Panc1 (cell line): ENCODE measurements at regions not wholly inside any gene's neighbourhood (a gene's known extent, or its start where the extent isn't known, plus 50 kb on each side); places are given as distances from the start of the nearest gene placed in this dataset.

Source experiments
- ATAC-seq: fragments of 200-7000 bp; cut with Tn5 transposase; 2 replicates; pipeline ENCODE4 v1.9.1; 2020; ENCODE audit warnings: mild to moderate bottlenecking, moderate library complexity
- BruUV-seq: library from RNA; stranded (reverse); fragments of 400-500 nt; replicated peaks from 2 replicates; lab custom pipeline; 2021; lab: Mats Ljungman, UMichigan
- CTCF ChIA-PET: fragments of 300-600 bp; sonication (Branson Sonifier 250); formaldehyde crosslinking; loops from one replicate; lab custom pipeline; 2022; ENCODE audit warnings: antibody characterized with exemption; lab: Charles Lee
- POLR2A ChIA-PET: fragments of 300-600 bp; sonication (Branson Sonifier 250); formaldehyde crosslinking; loops from one replicate; lab custom pipeline; 2022; ENCODE audit warnings: antibody characterized with exemption; lab: Charles Lee
- DNase-seq: peaks from one replicate; pipeline ENCODE4 v3.0.0-alpha.2; 2010; ENCODE audit warnings: low read depth, low spot score
- H3K27ac ChIP-seq: 2 replicates; pipeline ENCODE4 v1.5.1; 2011; ENCODE audit warnings: mild to moderate bottlenecking, low read length, inconsistent platforms
- H3K27me3 ChIP-seq: fragments of 200-500 bp; sonication (Bioruptor generic); 2 replicates; pipeline ENCODE4 v1.6.0; 2014; ENCODE audit warnings: low read length, inconsistent platforms; ENCODE audit not compliant: control insufficient read depth, insufficient read depth
- H3K36me3 ChIP-seq: fragments of 200-500 bp; sonication (Bioruptor generic); 2 replicates; pipeline ENCODE4 v1.5.1; 2014; ENCODE audit warnings: inconsistent platforms, mild to moderate bottlenecking, low read length, moderate library complexity; ENCODE audit not compliant: control insufficient read depth, insufficient read depth
- H3K4me1 ChIP-seq: 2 replicates; pipeline ENCODE4 v1.5.1; 2011; ENCODE audit warnings: inconsistent platforms, mild to moderate bottlenecking, low read length, moderate library complexity; ENCODE audit not compliant: control insufficient read depth, insufficient read depth
- H3K4me3 ChIP-seq, 2 experiments: 2 replicates each; pipeline ENCODE4 v1.5.1; 2011 to 2012; ENCODE audit warnings: low read depth in 2 of 2, low read length in 2 of 2, mild to moderate bottlenecking in 2 of 2, inconsistent platforms in 1 of 2, moderate library complexity in 1 of 2
- H3K9me3 ChIP-seq: fragments of 200-500 bp; sonication (Bioruptor generic); 2 replicates; pipeline ENCODE4 v1.5.1; 2014; ENCODE audit warnings: low read depth, mild to moderate bottlenecking, inconsistent platforms, low read length, moderate library complexity; ENCODE audit not compliant: control insufficient read depth, insufficient read depth
- POLR2AphosphoS5 ChIP-seq: IDR thresholded peaks from 2 replicates; pipeline ENCODE4 v1.6.1; 2012; ENCODE audit warnings: mild to moderate bottlenecking, low read depth, low read length, moderate library complexity
- SIN3A ChIP-seq: IDR thresholded peaks from 2 replicates; pipeline ENCODE4 v1.6.1; 2012; ENCODE audit warnings: low read depth, mild to moderate bottlenecking, low read length, moderate library complexity, borderline replicate concordance; ENCODE audit not compliant: insufficient read depth
- TCF7L2 ChIP-seq: IDR thresholded peaks from 2 replicates; pipeline ENCODE4 v1.6.1; 2011; ENCODE audit warnings: mild to moderate bottlenecking, low read depth, low read length, inconsistent platforms
- in situ Hi-C: cut with HindIII; loops from 2 replicates; pipeline ENCODE4 v1.10.0; 2016; ENCODE audit warnings: low sequenced_read_pairs, low pct_unique_long_range_greater_than_20kb
- intact Hi-C: fragments of 100-400 bp; cut with micrococcal nuclease; formaldehyde crosslinking; loops from one replicate; pipeline ENCODE4 v1.10.0; 2022; ENCODE audit not compliant: unreplicated experiment
- TF ChIP-seq, protein P1 (sequence below): fragments of 450-650 bp; IDR thresholded peaks from 2 replicates; pipeline ENCODE4 v1.5.1; 2017; ENCODE audit warnings: mild to moderate bottlenecking
- TF ChIP-seq, protein P2 (sequence below), 2 experiments: IDR thresholded peaks; 2 replicates each; pipeline ENCODE4 v1.6.1; 2011 to 2012; ENCODE audit warnings: low read depth in 2 of 2, control low read depth in 1 of 2, low read length in 1 of 2, mild to moderate bottlenecking in 1 of 2, moderate library complexity in 1 of 2; ENCODE audit not compliant: insufficient read depth in 1 of 2

DNA sequence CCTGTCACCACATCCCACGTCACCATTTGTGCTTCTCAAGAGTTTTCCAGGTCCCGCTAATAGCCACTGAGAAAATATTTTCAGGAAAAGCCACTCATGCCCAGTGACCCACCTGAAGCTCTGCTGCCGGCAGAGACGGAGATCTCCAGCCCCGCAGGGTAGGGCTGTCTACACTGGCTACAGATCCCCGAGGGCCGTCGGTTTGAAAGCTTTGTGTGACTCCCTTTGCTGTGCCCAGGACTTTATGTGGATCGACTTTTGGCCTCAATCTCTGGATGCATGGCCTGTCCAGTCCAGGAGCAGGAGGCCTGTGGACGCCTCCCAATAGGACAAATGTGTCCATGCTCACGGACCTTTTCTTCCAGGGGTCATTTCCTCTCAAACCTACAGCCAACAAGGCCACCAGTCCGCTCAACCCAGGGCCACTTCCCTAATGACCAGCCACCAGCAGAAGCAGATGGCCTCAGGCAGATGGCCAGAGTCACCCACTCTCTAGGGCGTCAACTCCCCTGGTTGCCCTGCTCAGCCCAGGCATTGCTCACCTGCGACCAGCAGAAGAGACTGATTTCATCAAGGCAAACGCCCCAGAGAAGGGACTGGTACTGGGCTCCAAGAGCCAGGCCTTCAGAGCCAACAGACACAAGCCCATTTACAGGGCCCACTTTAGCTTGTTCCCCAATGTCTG lies 76.4 kb downstream of the OAT start:
- TF ChIP-seq TCF7L2 (no peak), POLR2AphosphoS5 (no peak), SIN3A (no peak)
- TF ChIP-seq, protein P1, sequence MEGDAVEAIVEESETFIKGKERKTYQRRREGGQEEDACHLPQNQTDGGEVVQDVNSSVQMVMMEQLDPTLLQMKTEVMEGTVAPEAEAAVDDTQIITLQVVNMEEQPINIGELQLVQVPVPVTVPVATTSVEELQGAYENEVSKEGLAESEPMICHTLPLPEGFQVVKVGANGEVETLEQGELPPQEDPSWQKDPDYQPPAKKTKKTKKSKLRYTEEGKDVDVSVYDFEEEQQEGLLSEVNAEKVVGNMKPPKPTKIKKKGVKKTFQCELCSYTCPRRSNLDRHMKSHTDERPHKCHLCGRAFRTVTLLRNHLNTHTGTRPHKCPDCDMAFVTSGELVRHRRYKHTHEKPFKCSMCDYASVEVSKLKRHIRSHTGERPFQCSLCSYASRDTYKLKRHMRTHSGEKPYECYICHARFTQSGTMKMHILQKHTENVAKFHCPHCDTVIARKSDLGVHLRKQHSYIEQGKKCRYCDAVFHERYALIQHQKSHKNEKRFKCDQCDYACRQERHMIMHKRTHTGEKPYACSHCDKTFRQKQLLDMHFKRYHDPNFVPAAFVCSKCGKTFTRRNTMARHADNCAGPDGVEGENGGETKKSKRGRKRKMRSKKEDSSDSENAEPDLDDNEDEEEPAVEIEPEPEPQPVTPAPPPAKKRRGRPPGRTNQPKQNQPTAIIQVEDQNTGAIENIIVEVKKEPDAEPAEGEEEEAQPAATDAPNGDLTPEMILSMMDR, result no peak
- TF ChIP-seq, protein P2, sequence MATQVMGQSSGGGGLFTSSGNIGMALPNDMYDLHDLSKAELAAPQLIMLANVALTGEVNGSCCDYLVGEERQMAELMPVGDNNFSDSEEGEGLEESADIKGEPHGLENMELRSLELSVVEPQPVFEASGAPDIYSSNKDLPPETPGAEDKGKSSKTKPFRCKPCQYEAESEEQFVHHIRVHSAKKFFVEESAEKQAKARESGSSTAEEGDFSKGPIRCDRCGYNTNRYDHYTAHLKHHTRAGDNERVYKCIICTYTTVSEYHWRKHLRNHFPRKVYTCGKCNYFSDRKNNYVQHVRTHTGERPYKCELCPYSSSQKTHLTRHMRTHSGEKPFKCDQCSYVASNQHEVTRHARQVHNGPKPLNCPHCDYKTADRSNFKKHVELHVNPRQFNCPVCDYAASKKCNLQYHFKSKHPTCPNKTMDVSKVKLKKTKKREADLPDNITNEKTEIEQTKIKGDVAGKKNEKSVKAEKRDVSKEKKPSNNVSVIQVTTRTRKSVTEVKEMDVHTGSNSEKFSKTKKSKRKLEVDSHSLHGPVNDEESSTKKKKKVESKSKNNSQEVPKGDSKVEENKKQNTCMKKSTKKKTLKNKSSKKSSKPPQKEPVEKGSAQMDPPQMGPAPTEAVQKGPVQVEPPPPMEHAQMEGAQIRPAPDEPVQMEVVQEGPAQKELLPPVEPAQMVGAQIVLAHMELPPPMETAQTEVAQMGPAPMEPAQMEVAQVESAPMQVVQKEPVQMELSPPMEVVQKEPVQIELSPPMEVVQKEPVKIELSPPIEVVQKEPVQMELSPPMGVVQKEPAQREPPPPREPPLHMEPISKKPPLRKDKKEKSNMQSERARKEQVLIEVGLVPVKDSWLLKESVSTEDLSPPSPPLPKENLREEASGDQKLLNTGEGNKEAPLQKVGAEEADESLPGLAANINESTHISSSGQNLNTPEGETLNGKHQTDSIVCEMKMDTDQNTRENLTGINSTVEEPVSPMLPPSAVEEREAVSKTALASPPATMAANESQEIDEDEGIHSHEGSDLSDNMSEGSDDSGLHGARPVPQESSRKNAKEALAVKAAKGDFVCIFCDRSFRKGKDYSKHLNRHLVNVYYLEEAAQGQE (IDR thresholded peaks at IDR 0.05; ENCODE audit: insufficient read depth in 1 of 2, low read depth in 2 of 2, low read length in 1 of 2), result no peak
- H3K27ac ChIP-seq, result no peak overlapping the region
- ATAC-seq (no peak), DNase-seq (no peak)
- no peaks in the 10 kb centered on the region for H3K27me3 ChIP-seq
- ChIA-PET CTCF (no interaction called here), POLR2A (no interaction called here)
- BruUV-seq, result no TSS peak
- no peak overlapping the region for H3K4me3 ChIP-seq
- in situ Hi-C loops, result no loop called here
- no peaks in the 10 kb centered on the region for H3K36me3 ChIP-seq
- intact Hi-C loops, result no loop called here
- H3K4me1 ChIP-seq, result peaks cover 11% of the 10 kb centered on the region
- no peaks in the 10 kb centered on the region for H3K9me3 ChIP-seq

DNA sequence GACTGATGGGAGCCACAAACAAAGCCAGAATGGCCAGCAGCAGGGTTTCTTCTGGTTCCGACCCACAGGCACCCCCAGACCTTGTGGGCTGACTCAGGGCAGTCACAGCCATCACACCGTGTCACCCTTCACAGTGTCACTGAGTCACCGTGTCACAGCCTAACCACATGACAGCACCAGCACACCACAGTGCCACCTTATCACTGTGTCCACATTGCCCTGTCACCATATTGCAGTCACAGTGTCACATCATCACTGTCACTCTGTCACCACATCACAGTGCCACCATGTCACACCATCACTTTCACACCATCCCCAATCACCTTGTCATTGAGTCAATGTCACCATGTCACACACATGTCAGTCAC lies 77.0 kb downstream of the OAT start:
- H3K27me3 ChIP-seq, result no peaks in the 10 kb centered on the region
- intact Hi-C loops (no loop called here), in situ Hi-C loops (no loop called here)
- H3K36me3 ChIP-seq, result no peaks in the 10 kb centered on the region
- H3K9me3 ChIP-seq, result no peaks in the 10 kb centered on the region
- H3K4me3 ChIP-seq, result no peak overlapping the region
- TF ChIP-seq, protein P2 (IDR thresholded peaks at IDR 0.05; ENCODE audit: insufficient read depth in 1 of 2, low read depth in 2 of 2, low read length in 1 of 2), result no peak
- TF ChIP-seq POLR2AphosphoS5 (no peak), SIN3A (no peak), TCF7L2 (no peak)
- TF ChIP-seq, protein P1, result no peak
- H3K4me1 ChIP-seq, result peaks cover 11% of the 10 kb centered on the region
- no peak for ATAC-seq
- H3K27ac ChIP-seq, result no peak overlapping the region
- no peak for DNase-seq
- CTCF ChIA-PET, result no interaction called here
- no TSS peak for BruUV-seq
- POLR2A ChIA-PET, result no interaction called here
